ENCODE measurements at regions not wholly inside any gene's neighbourhood (a gene's known extent, or its start where the extent isn't known, plus 50 kb on each side); places are given as distances from the start of the nearest gene placed in this dataset.

GRCh38 chr13:80097561-80097960 lies 243.4 kb downstream of the SPRY2 start:
- Histone ChIP-seq H3K36me3 (no peaks in the 10 kb centered on the region), H3K4me1 (peaks cover 4% of the 10 kb centered on the region), H3K4me3 (ENCODE audit: low read depth, low read length) (no peak overlapping the region), H3K27me3 (no peaks in the 10 kb centered on the region), H3K9me3 (no peaks in the 10 kb centered on the region)
- no peak for TF ChIP-seq CTCF (IDR thresholded peaks at IDR 0.05; ENCODE audit: low read depth, low read length)
- DNase-seq: no peak

- no peak overlapping the region for H3K4me3 ChIP-seq (ENCODE audit: low read depth, low read length)
- peaks cover 4% of the 10 kb centered on the region for H3K4me1 ChIP-seq
- no peaks in the 10 kb centered on the region for H3K36me3 ChIP-seq
- DNase-seq: no peak
- TF ChIP-seq CTCF (IDR thresholded peaks at IDR 0.05; ENCODE audit: low read depth, low read length): no peak
- H3K27me3 ChIP-seq: no peaks in the 10 kb centered on the region
- no peaks in the 10 kb centered on the region for H3K9me3 ChIP-seq
Measured at GRCh38 chr13:80096383-80096782, 244.5 kb downstream of the SPRY2 start.

GRCh38 chr13:80094526-80094925 lies 246.4 kb downstream of the SPRY2 start:
- Histone ChIP-seq H3K4me1 (no peaks in the 10 kb centered on the region), H3K27me3 (no peaks in the 10 kb centered on the region), H3K9me3 (no peaks in the 10 kb centered on the region), H3K4me3 (ENCODE audit: low read depth, low read length) (no peak overlapping the region), H3K36me3 (no peaks in the 10 kb centered on the region)
- no peak for TF ChIP-seq CTCF (IDR thresholded peaks at IDR 0.05; ENCODE audit: low read depth, low read length)
- no peak for DNase-seq

GRCh38 chr13:80093888-80094287 lies 247.0 kb downstream of the SPRY2 start:
- Histone ChIP-seq H3K27me3 (no peaks in the 10 kb centered on the region), H3K4me3 (ENCODE audit: low read depth, low read length) (no peak overlapping the region), H3K36me3 (no peaks in the 10 kb centered on the region), H3K4me1 (no peaks in the 10 kb centered on the region), H3K9me3 (no peaks in the 10 kb centered on the region)
- no peak for DNase-seq
- TF ChIP-seq CTCF (IDR thresholded peaks at IDR 0.05; ENCODE audit: low read depth, low read length): no peak

GRCh38 chr13:80086304-80086721 lies 254.6 kb downstream of the SPRY2 start:
- H3K4me3 ChIP-seq (ENCODE audit: low read depth, low read length): no peak overlapping the region
- H3K9me3 ChIP-seq: no peaks in the 10 kb centered on the region
- no peaks in the 10 kb centered on the region for H3K27me3 ChIP-seq
- peaks cover 17% of the 10 kb centered on the region for H3K4me1 ChIP-seq
- DNase-seq: no peak
- no peak for TF ChIP-seq CTCF (IDR thresholded peaks at IDR 0.05; ENCODE audit: low read depth, low read length)
- H3K36me3 ChIP-seq: no peaks in the 10 kb centered on the region

GRCh38 chr13:80083853-80084676 lies 256.9 kb downstream of the SPRY2 start:
- Histone ChIP-seq H3K36me3 (no peaks in the 10 kb centered on the region), H3K27me3 (no peaks in the 10 kb centered on the region), H3K4me1 (peaks cover 27% of the 10 kb centered on the region), H3K4me3 (ENCODE audit: low read depth, low read length) (no peak overlapping the region), H3K9me3 (no peaks in the 10 kb centered on the region)
- DNase-seq: no peak
- no peak for TF ChIP-seq CTCF (IDR thresholded peaks at IDR 0.05; ENCODE audit: low read depth, low read length)

Data from BE2C (cell line).